WERI-Rb-1 (cell line): ENCODE measurements at regions not wholly inside any gene's neighbourhood (a gene's known extent, or its start where the extent isn't known, plus 50 kb on each side); places are given as distances from the start of the nearest gene placed in this dataset.
"Not testable (repeated sequence)": the region's sequence is repeated elsewhere in the genome, so short reads cannot be mapped to it uniquely, and the experiment has no call there.

Experiments used
- DNase-seq: peaks from one replicate; pipeline ENCODE4 v3.0.0-alpha.2; 2020
- H3K27ac ChIP-seq: fragments of 250-450 bp; sonication (Bioruptor Pico); 2 replicates; pipeline ENCODE4 v1.5.1; 2020; ENCODE audit warnings: mild to moderate bottlenecking, moderate library complexity
- H3K27me3 ChIP-seq: fragments of 250-450 bp; sonication (Bioruptor Pico); 2 replicates; pipeline ENCODE4 v1.5.1; 2021; ENCODE audit warnings: mild to moderate bottlenecking, low read depth, moderate library complexity; ENCODE audit not compliant: insufficient read depth, severe bottlenecking
- H3K36me3 ChIP-seq: fragments of 250-450 bp; sonication (Bioruptor Pico); 2 replicates; pipeline ENCODE4 v1.5.1; 2020; ENCODE audit warnings: mild to moderate bottlenecking, moderate library complexity
- H3K4me3 ChIP-seq: 2 replicates; pipeline ENCODE4 v1.5.1; 2011; ENCODE audit warnings: low read depth, mild to moderate bottlenecking, control low read depth, low read length
- H3K9me3 ChIP-seq: fragments of 250-450 bp; sonication (Bioruptor Pico); 2 replicates; pipeline ENCODE4 v1.5.1; 2021; ENCODE audit warnings: mild to moderate bottlenecking, moderate library complexity; ENCODE audit not compliant: severe bottlenecking
- TF ChIP-seq, protein P1 (sequence below): IDR thresholded peaks from 2 replicates; pipeline ENCODE4 v1.5.1; 2011; ENCODE audit warnings: low read depth, mild to moderate bottlenecking, control low read depth, inconsistent platforms, low read length

DNA sequence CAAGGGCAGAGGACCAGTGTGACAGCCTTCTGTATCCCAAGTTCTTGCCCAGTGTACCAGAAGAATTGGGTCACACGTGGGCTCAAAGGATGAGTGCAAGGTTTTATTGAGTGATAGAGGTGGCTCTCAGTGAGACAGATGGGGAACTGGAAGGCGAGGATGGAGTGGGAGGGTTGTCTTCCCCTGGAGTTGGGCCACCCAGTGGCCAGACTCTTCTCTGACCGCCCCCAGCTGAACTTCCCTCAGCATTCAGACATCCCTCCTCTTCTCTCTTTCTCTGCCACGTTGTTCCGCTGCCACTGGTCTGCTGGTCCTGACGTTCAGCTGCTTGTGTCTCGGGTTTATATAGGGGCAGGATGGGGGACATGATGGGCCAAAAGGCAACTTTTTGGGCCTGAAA is 150.1 kb upstream of the IVNS1ABP start:
- TF ChIP-seq, protein P1, sequence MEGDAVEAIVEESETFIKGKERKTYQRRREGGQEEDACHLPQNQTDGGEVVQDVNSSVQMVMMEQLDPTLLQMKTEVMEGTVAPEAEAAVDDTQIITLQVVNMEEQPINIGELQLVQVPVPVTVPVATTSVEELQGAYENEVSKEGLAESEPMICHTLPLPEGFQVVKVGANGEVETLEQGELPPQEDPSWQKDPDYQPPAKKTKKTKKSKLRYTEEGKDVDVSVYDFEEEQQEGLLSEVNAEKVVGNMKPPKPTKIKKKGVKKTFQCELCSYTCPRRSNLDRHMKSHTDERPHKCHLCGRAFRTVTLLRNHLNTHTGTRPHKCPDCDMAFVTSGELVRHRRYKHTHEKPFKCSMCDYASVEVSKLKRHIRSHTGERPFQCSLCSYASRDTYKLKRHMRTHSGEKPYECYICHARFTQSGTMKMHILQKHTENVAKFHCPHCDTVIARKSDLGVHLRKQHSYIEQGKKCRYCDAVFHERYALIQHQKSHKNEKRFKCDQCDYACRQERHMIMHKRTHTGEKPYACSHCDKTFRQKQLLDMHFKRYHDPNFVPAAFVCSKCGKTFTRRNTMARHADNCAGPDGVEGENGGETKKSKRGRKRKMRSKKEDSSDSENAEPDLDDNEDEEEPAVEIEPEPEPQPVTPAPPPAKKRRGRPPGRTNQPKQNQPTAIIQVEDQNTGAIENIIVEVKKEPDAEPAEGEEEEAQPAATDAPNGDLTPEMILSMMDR = 0 out of 2 replicates have a peak, but pooled peaks have one; percentile 10
- no peaks in the 10 kb centered on the region for H3K9me3 ChIP-seq
- H3K27ac ChIP-seq = no peak overlapping the region
- H3K4me3 ChIP-seq = no peak overlapping the region
- no peaks in the 10 kb centered on the region for H3K27me3 ChIP-seq
- H3K36me3 ChIP-seq = no peaks in the 10 kb centered on the region
- no peak for DNase-seq

DNA sequence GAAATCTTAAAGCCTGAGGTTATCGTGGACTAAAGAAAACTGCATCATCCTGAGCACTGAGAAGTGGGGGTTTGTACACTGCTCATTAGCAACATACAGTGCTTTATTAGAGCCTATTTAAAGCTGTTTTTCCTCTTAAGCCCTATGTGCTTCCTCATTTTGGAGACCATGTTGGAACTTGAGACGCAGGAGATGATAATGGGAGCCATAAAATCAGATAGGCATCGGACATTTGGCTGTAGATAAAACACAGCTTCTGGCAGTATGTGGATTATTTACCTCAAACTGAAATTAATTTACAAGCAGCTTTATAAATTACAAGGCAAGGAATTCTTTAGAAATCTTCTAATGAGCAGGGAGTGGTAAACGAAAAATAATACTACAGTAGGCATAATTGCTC is 147.7 kb upstream of the IVNS1ABP start:
- no peak for DNase-seq
- H3K27me3 ChIP-seq = no peaks in the 10 kb centered on the region
- TF ChIP-seq, protein P1 = no peak
- H3K36me3 ChIP-seq = no peaks in the 10 kb centered on the region
- no peak overlapping the region for H3K27ac ChIP-seq
- no peak overlapping the region for H3K4me3 ChIP-seq
- H3K9me3 ChIP-seq = no peaks in the 10 kb centered on the region

DNA sequence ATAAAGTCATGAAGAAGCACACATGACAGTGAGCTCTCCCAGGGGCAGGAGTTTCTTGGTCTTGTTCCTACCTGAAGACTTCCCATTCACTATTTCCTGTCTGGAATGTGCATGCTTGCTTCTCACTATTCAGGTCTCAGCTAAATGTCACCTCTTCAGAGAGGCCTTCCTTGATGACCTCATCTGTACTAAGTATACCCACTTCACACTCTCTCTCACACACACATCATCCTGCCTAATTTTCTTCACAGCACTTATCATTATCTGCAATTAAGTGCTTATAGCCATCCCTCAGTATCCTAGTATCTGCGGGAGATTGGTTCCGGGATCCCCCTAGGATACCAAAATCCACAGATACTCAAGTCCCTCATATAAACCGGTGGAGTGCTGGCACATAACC is 146.4 kb upstream of the IVNS1ABP start:
- Histone ChIP-seq H3K4me3 (no peak overlapping the region), H3K27me3 (no peaks in the 10 kb centered on the region), H3K27ac (no peak overlapping the region), H3K9me3 (no peaks in the 10 kb centered on the region), H3K36me3 (no peaks in the 10 kb centered on the region)
- TF ChIP-seq, protein P1 = no peak
- DNase-seq = no peak

DNA sequence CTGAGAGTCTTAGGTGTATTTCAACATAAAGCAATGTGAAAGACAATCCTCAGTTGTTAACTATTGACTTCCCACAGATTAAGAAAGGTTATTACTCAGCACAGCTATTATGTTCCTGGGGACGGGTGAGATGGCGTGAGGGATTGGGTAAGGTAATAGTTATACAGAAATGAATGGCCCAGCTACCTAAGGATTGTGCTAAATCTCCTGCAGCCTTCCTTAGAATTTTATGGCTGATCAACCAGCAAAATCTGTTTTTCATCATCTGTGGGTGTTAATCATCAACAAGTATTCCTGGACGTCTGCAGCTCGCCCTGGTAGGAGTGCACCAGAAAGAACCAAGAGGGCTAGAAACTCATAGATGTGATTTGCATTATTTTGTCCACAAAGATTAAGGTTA is 146.0 kb upstream of the IVNS1ABP start:
- Histone ChIP-seq H3K27ac (no peak overlapping the region), H3K36me3 (no peaks in the 10 kb centered on the region), H3K4me3 (no peak overlapping the region), H3K27me3 (no peaks in the 10 kb centered on the region), H3K9me3 (no peaks in the 10 kb centered on the region)
- DNase-seq = no peak
- TF ChIP-seq, protein P1 = no peak

DNA sequence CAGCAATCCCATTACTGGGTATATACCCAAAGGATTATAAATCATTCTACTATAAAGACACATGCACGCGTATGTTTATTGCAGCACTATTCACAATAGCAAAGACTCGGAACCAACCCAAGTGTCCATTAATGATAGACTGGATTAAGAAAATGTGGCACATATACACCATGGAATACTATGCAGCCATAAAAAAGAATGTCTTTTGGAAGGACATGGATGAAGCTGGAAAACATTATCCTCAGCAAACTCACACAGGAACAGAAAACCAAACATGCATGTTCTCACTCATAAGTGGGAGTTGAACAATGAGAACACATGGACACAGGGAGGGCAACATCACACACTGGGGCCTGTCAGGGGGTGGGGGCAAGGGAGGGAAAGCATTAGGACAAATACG is 143.7 kb upstream of the IVNS1ABP start:
- H3K36me3 ChIP-seq, H3K9me3 ChIP-seq, H3K4me3 ChIP-seq, DNase-seq, H3K27me3 ChIP-seq, H3K27ac ChIP-seq: not testable (repeated sequence)

DNA sequence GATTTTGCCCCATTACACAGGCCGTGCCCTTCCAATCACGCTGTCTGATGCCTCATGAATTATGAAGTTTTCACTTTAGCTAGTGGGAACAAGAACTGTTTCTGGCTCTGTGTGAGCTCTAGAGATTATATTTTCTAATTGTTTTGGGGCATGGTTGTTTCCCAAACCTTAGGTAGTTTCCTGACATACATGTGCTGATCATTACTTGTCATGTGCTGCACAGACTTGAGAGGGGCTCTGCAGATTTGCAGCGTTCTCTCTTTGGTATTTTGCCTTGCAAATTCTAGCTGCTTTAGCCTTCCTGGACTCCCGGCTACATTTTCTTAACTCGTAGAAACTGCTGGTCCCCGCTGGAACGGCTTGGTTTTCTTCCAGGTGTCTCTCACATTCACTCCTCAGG is 142.1 kb upstream of the IVNS1ABP start:
- Histone ChIP-seq H3K27me3 (no peaks in the 10 kb centered on the region), H3K27ac (no peak overlapping the region), H3K4me3 (no peak overlapping the region), H3K9me3 (no peaks in the 10 kb centered on the region), H3K36me3 (no peaks in the 10 kb centered on the region)
- TF ChIP-seq, protein P1 = no peak
- no peak for DNase-seq

DNA sequence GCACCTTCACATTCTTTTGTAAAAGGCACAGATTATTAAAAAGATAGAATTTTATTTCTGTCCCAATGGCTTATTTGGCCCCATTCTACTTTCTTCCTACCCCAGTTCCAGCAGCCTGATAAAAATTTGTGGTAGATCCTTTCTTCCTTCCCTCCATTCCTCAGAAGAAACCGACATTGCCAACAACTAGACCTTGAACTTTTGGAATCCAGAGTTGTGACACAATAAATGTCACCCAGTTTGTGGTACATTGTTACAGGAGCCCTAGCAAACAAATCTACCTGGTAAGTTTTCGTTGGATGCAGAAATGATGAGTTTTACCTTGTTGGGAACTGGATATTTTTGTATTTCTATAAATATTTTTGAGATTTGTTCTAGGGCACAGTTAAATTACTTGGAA is 141.6 kb upstream of the IVNS1ABP start:
- DNase-seq = no peak
- Histone ChIP-seq H3K36me3 (no peaks in the 10 kb centered on the region), H3K4me3 (no peak overlapping the region), H3K27ac (no peak overlapping the region), H3K27me3 (no peaks in the 10 kb centered on the region), H3K9me3 (no peaks in the 10 kb centered on the region)
- TF ChIP-seq, protein P1 = no peak
